SK-N-SH (cell line): ENCODE measurements at regions not wholly inside any gene's neighbourhood (a gene's known extent, or its start where the extent isn't known, plus 50 kb on each side); places are given as distances from the start of the nearest gene placed in this dataset.
A peak's percentile ranks its signal among the peaks of the same experiment; 100 is the strongest.

ENCODE experiments used
- CTCF ChIA-PET: fragments of 300-600, 350-600 bp; formaldehyde crosslinking; extraction: SDS; loops from one replicate; lab custom pipeline; 2021; lab: Yijun Ruan, JAX
- POLR2A ChIA-PET: fragments of 350-600 bp; sonication (Branson Sonifier 250); formaldehyde crosslinking; extraction: SDS; loops from one replicate; lab custom pipeline; 2020; ENCODE audit warnings: antibody characterized with exemption, inconsistent platforms; lab: Yijun Ruan, JAX
- DNase-seq: peaks from one replicate; pipeline ENCODE4 v3.0.0; 2012
- H2AFZ ChIP-seq: fragments of 200-600 bp; sonication (generic); 2 replicates; pipeline ENCODE4 v1.8.1; 2016; ENCODE audit warnings: antibody characterized with exemption, mild to moderate bottlenecking, low read depth
- H3F3A ChIP-seq: fragments of 200-600 bp; sonication (generic); replicated peaks from 2 replicates; pipeline ENCODE3; 2016; ENCODE audit warnings: antibody characterized with exemption, mild to moderate bottlenecking; ENCODE audit not compliant: insufficient read depth
- H3K27ac ChIP-seq, 2 experiments: fragments of 200-500 bp in 1 of 2; fragments of 200-600 bp in 1 of 2; sonication (Bioruptor generic) in 1 of 2; sonication (generic), shearing (Covaris generic) in 1 of 2; 2 replicates each; pipeline versions ENCODE4 v1.5.1 to v1.6.1; 2014 to 2016; ENCODE audit warnings: low read depth in 2 of 2, inconsistent platforms in 1 of 2, low read length in 1 of 2, mild to moderate bottlenecking in 1 of 2, mixed read lengths in 1 of 2
- H3K27me3 ChIP-seq: fragments of 200-600 bp; sonication (generic), shearing (Covaris generic); 2 replicates; pipeline ENCODE4 v1.6.1; 2016; ENCODE audit warnings: mixed run types; ENCODE audit not compliant: insufficient read depth
- H3K36me3 ChIP-seq, 2 experiments: fragments of 200-500 bp in 1 of 2; fragments of 200-600 bp in 1 of 2; sonication (Bioruptor generic) in 1 of 2; sonication (generic) in 1 of 2; replicated peaks in 1 of 2; 2 replicates each; pipeline versions ENCODE3 to v1.5.1; 2014 to 2016; ENCODE audit warnings: low read length in 1 of 2, mild to moderate bottlenecking in 1 of 2; ENCODE audit not compliant: insufficient read depth in 2 of 2, control insufficient read depth in 1 of 2
- H3K4me1 ChIP-seq, 2 experiments: fragments of 200-500 bp in 1 of 2; fragments of 200-600 bp in 1 of 2; sonication (Bioruptor generic) in 1 of 2; sonication (generic), shearing (Covaris generic) in 1 of 2; 2 replicates each; pipeline versions ENCODE4 v1.5.1 to v1.6.1; 2014 to 2016; ENCODE audit warnings: low read depth in 1 of 2, low read length in 1 of 2, mixed run types in 1 of 2; ENCODE audit not compliant: insufficient read depth in 2 of 2, control insufficient read depth in 1 of 2
- H3K4me2 ChIP-seq: fragments of 200-600 bp; sonication (generic), shearing (Covaris generic); 2 replicates; pipeline ENCODE4 v1.6.1; 2017; ENCODE audit warnings: mixed run types
- H3K4me3 ChIP-seq, 2 experiments: fragments of 200-500 bp in 1 of 2; fragments of 200-600 bp in 1 of 2; sonication (Bioruptor generic) in 1 of 2; sonication (generic), shearing (Covaris generic) in 1 of 2; 2 replicates each; pipeline versions ENCODE4 v1.5.1 to v1.8.1; 2014 to 2016; ENCODE audit warnings: low read depth in 2 of 2, inconsistent platforms in 1 of 2, low read length in 1 of 2, mild to moderate bottlenecking in 1 of 2, mixed read lengths in 1 of 2, moderate library complexity in 1 of 2
- H3K79me2 ChIP-seq: fragments of 200-600 bp; sonication (generic); 2 replicates; pipeline ENCODE4 v1.8.1; 2017; ENCODE audit warnings: mild to moderate bottlenecking; ENCODE audit not compliant: insufficient read depth
- H3K9ac ChIP-seq: fragments of 200-600 bp; sonication (generic); 2 replicates; pipeline ENCODE4 v1.6.1; 2017; ENCODE audit warnings: mixed run types
- H3K9me2 ChIP-seq: fragments of 200-600 bp; sonication (generic); 2 replicates; pipeline ENCODE4 v1.6.1; 2017; ENCODE audit warnings: mixed run types
- H3K9me3 ChIP-seq: fragments of 200-600 bp; sonication (generic); 2 replicates; pipeline ENCODE4 v1.6.1; 2017; ENCODE audit warnings: mixed run types, mild to moderate bottlenecking, moderate library complexity
- H4K20me1 ChIP-seq: fragments of 200-600 bp; sonication (generic); 2 replicates; pipeline ENCODE4 v1.6.1; 2017; ENCODE audit warnings: mild to moderate bottlenecking, mixed run types; ENCODE audit not compliant: insufficient read depth
- CHD2 ChIP-seq: fragments of 150-350 bp; IDR thresholded peaks from 2 replicates; pipeline ENCODE4 v1.6.1; 2018; ENCODE audit warnings: low read length; ENCODE audit not compliant: partially characterized antibody
- EP300 ChIP-seq, 2 experiments: IDR thresholded peaks; 2 replicates each; pipeline versions ENCODE4 v1.4.0 to v1.6.1; 2012; ENCODE audit warnings: borderline replicate concordance in 1 of 2, low read depth in 1 of 2, low read length in 1 of 2
- EZH2phosphoT487 ChIP-seq: fragments of 200-600 bp; sonication (generic); IDR thresholded peaks from 2 replicates; pipeline ENCODE4 v1.6.1; 2017; ENCODE audit warnings: low read depth, mixed run types, mild to moderate bottlenecking, antibody characterized with exemption, moderate library complexity, borderline replicate concordance
- FOXJ3 ChIP-seq: sonication (generic); formaldehyde crosslinking; IDR thresholded peaks from 2 replicates; pipeline ENCODE4 v1.5.1; 2020; ENCODE audit warnings: mild to moderate bottlenecking, missing genetic modification reagents
- FOXM1 ChIP-seq: IDR thresholded peaks from 2 replicates; pipeline ENCODE4 v1.4.0; 2012; ENCODE audit warnings: low read depth, mild to moderate bottlenecking
- GABPA ChIP-seq: IDR thresholded peaks from 2 replicates; pipeline ENCODE4 v1.4.0; 2012; ENCODE audit warnings: low read depth, mild to moderate bottlenecking
- GATA2 ChIP-seq: sonication (generic); formaldehyde crosslinking; IDR thresholded peaks from 2 replicates; pipeline ENCODE4 v1.5.0; 2020; ENCODE audit warnings: mild to moderate bottlenecking, missing genetic modification reagents
- MXI1 ChIP-seq: IDR thresholded peaks from 2 replicates; pipeline ENCODE4 v1.6.1; 2012; ENCODE audit warnings: mild to moderate bottlenecking, low read depth, low read length, improper control_type of control experiment
- NRF1 ChIP-seq: IDR thresholded peaks from 2 replicates; pipeline ENCODE4 v1.6.1; 2012; ENCODE audit warnings: low read depth, mild to moderate bottlenecking, low read length
- POLR2AphosphoS5 ChIP-seq: IDR thresholded peaks from 2 replicates; pipeline ENCODE4 v1.6.1; 2012; ENCODE audit warnings: low read depth, low read length
- RXRA ChIP-seq: IDR thresholded peaks from 2 replicates; pipeline ENCODE4 v1.4.0; 2012; ENCODE audit warnings: low read depth, mild to moderate bottlenecking, borderline replicate concordance
- TAF1 ChIP-seq: IDR thresholded peaks from 2 replicates; pipeline ENCODE4 v1.6.1; 2012; ENCODE audit warnings: low read depth, mild to moderate bottlenecking, low read length, moderate library complexity, borderline replicate concordance
- TCF12 ChIP-seq: IDR thresholded peaks from 2 replicates; pipeline ENCODE4 v1.4.0; 2012
- TEAD4 ChIP-seq: IDR thresholded peaks from 2 replicates; pipeline ENCODE4 v1.4.0; 2012; ENCODE audit warnings: mild to moderate bottlenecking, borderline replicate concordance; ENCODE audit not compliant: insufficient read depth
- WGBS: methylation state at CpG from one replicate; pipeline ENCODE4 v1.1.6; 2017; ENCODE audit warnings: low lambda C conversion rate; 5-methylcytosine and 5-hydroxymethylcytosine counted together
- TF ChIP-seq, protein P1 (sequence below): IDR thresholded peaks from 2 replicates; pipeline ENCODE4 v1.4.0; 2012; ENCODE audit warnings: low read depth
- TF ChIP-seq, protein P2 (sequence below): IDR thresholded peaks from 2 replicates; pipeline ENCODE4 v1.4.0; 2012; ENCODE audit warnings: low read depth, borderline replicate concordance
- TF ChIP-seq, protein P3 (sequence below): fragments of 200-600 bp; sonication (generic); IDR thresholded peaks from 2 replicates; pipeline ENCODE4 v1.6.1; 2017; ENCODE audit warnings: antibody characterized with exemption, mild to moderate bottlenecking, moderate library complexity
- TF ChIP-seq, protein P4 (sequence below): fragments of 150-350 bp; IDR thresholded peaks from 2 replicates; pipeline ENCODE4 v1.6.1; 2016; ENCODE audit warnings: mild to moderate bottlenecking, low read depth, low read length

DNA sequence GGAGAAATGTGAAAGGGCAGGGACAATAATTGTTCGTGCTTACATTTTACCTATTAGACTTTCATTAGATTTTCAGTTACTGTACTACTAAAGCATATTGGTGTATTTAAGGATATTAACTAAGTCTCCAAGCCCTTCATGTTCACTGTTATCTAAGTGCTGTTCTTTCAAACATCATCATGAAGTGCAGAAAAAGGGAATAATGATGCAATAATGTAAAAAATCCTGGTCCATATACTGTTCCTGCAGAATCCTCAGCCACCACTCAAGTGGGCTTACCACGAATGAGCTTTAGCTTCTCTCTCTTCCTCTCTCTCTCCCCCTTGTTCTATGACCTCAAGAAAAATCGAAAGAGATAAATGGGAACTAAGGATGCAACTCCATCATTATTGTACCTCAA is 600.7 kb downstream of the UTRN start:
- H3F3A ChIP-seq, result no peaks in the 10 kb centered on the region
- H3K4me3 ChIP-seq, result no peak overlapping the region
- no peak overlapping the region for H3K27ac ChIP-seq
- H2AFZ ChIP-seq, result no peak overlapping the region
- ChIA-PET POLR2A (no interaction called here), CTCF (no interaction called here)
- no peak overlapping the region for H3K4me2 ChIP-seq
- no peaks in the 10 kb centered on the region for H3K79me2 ChIP-seq
- H3K9me3 ChIP-seq, result no peaks in the 10 kb centered on the region
- no peak overlapping the region for H3K9ac ChIP-seq
- peaks cover 0 to 7% of the 10 kb centered on the region in 2 experiments; a peak in 1 of 4 replicates for H3K4me1 ChIP-seq
- no peaks in the 10 kb centered on the region for H3K9me2 ChIP-seq
- H4K20me1 ChIP-seq, result no peaks in the 10 kb centered on the region
- no peak for DNase-seq
- TF ChIP-seq TCF12 (no peak), CHD2 (no peak), EP300 (IDR thresholded peaks at IDR 0.05; ENCODE audit: borderline replicate concordance in 1 of 2, low read depth in 1 of 2, low read length in 1 of 2) (no peak), FOXM1 (no peak), POLR2AphosphoS5 (no peak), TAF1 (no peak), RXRA (no peak)
- TF ChIP-seq, protein P1, sequence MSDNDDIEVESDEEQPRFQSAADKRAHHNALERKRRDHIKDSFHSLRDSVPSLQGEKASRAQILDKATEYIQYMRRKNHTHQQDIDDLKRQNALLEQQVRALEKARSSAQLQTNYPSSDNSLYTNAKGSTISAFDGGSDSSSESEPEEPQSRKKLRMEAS, result no peak
- no peaks in the 10 kb centered on the region for H3K27me3 ChIP-seq
- no peaks in the 10 kb centered on the region for H3K36me3 ChIP-seq
- WGBS, result 35% methylated on average over 3 of the region's 3 CpGs

DNA sequence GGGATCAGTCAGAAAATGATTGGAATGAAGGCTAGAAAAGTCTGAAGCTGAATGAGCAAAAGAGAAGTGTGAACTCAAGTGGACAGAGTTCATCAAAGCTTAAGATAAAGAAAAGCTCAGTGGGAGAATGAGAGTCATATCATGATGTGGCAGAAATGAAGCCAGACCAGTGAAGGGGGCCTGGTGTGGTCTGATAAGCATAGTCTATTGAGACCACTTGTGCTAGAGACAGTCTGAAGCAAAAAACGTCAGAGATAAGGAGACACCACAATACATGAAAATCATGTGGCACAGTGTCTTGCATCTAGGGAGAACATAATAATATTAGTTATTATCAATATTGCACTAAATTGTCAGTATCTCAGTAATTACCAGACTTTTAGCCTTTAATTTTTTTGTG is 601.5 kb downstream of the UTRN start:
- H4K20me1 ChIP-seq, result no peaks in the 10 kb centered on the region
- H3K36me3 ChIP-seq, result no peaks in the 10 kb centered on the region
- peak overlapping the region in 1 of 2 experiments; percentile 68; a peak in 2 of 4 replicates for H3K27ac ChIP-seq
- H3K9ac ChIP-seq, result no peak overlapping the region
- H2AFZ ChIP-seq, result no peak overlapping the region
- no peaks in the 10 kb centered on the region for H3K79me2 ChIP-seq
- H3K4me2 ChIP-seq, result no peak overlapping the region
- CTCF ChIA-PET, result no interaction called here
- peaks cover 0 to 7% of the 10 kb centered on the region in 2 experiments; a peak in 1 of 4 replicates for H3K4me1 ChIP-seq
- TF ChIP-seq GATA2 (CRISPR knock-in tag) (peak; percentile 84), NRF1 (no peak), GABPA (no peak), EP300 (IDR thresholded peaks at IDR 0.05; ENCODE audit: borderline replicate concordance in 1 of 2, low read depth in 1 of 2, low read length in 1 of 2) (peak in 1 of 2 experiments; percentile 66; a peak in 2 of 4 replicates), FOXM1 (no peak), EZH2phosphoT487 (no peak), FOXJ3 (CRISPR knock-in tag) (0 out of 2 replicates have a peak, but pooled peaks have one; percentile 35), MXI1 (peak; percentile 32; the same call in 1 of the 2 replicates), TEAD4 (no peak)
- TF ChIP-seq, protein P2, sequence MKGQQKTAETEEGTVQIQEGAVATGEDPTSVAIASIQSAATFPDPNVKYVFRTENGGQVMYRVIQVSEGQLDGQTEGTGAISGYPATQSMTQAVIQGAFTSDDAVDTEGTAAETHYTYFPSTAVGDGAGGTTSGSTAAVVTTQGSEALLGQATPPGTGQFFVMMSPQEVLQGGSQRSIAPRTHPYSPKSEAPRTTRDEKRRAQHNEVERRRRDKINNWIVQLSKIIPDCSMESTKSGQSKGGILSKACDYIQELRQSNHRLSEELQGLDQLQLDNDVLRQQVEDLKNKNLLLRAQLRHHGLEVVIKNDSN, result no peak
- TF ChIP-seq, protein P3, sequence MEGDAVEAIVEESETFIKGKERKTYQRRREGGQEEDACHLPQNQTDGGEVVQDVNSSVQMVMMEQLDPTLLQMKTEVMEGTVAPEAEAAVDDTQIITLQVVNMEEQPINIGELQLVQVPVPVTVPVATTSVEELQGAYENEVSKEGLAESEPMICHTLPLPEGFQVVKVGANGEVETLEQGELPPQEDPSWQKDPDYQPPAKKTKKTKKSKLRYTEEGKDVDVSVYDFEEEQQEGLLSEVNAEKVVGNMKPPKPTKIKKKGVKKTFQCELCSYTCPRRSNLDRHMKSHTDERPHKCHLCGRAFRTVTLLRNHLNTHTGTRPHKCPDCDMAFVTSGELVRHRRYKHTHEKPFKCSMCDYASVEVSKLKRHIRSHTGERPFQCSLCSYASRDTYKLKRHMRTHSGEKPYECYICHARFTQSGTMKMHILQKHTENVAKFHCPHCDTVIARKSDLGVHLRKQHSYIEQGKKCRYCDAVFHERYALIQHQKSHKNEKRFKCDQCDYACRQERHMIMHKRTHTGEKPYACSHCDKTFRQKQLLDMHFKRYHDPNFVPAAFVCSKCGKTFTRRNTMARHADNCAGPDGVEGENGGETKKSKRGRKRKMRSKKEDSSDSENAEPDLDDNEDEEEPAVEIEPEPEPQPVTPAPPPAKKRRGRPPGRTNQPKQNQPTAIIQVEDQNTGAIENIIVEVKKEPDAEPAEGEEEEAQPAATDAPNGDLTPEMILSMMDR, result no peak
- TF ChIP-seq, protein P4, sequence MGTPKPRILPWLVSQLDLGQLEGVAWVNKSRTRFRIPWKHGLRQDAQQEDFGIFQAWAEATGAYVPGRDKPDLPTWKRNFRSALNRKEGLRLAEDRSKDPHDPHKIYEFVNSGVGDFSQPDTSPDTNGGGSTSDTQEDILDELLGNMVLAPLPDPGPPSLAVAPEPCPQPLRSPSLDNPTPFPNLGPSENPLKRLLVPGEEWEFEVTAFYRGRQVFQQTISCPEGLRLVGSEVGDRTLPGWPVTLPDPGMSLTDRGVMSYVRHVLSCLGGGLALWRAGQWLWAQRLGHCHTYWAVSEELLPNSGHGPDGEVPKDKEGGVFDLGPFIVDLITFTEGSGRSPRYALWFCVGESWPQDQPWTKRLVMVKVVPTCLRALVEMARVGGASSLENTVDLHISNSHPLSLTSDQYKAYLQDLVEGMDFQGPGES, result no peak
- 37% methylated on average over 1 of the region's 1 CpG for WGBS
- POLR2A ChIA-PET, result no interaction called here
- H3K27me3 ChIP-seq, result no peaks in the 10 kb centered on the region
- H3K4me3 ChIP-seq, result no peak overlapping the region
- H3F3A ChIP-seq, result no peaks in the 10 kb centered on the region
- H3K9me3 ChIP-seq, result no peaks in the 10 kb centered on the region
- peak; percentile 39 for DNase-seq
- no peaks in the 10 kb centered on the region for H3K9me2 ChIP-seq
